ENCODE measurements at regions not wholly inside any gene's neighbourhood (a gene's known extent, or its start where the extent isn't known, plus 50 kb on each side); places are given as distances from the start of the nearest gene placed in this dataset.

DNA sequence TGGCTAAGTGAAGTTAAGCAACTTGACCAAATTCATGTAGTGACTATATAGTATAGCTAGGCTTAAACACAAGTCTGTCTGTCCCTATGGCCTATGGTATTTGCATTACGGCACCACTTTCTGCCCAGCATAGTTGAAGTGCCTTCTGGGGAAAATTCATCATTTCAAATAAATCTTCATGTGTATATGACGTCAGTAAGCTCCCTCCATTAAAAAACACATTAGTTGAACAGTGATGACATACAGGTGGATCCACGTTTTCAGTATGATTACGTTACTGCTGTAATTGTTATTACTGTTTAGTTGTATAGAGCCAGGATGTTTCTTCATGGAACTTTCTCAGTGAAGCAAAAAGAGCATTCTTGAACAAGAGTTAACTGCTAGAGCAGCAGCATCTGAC lies 96.2 kb downstream of the TENT5A start:
- TF ChIP-seq, protein P1, sequence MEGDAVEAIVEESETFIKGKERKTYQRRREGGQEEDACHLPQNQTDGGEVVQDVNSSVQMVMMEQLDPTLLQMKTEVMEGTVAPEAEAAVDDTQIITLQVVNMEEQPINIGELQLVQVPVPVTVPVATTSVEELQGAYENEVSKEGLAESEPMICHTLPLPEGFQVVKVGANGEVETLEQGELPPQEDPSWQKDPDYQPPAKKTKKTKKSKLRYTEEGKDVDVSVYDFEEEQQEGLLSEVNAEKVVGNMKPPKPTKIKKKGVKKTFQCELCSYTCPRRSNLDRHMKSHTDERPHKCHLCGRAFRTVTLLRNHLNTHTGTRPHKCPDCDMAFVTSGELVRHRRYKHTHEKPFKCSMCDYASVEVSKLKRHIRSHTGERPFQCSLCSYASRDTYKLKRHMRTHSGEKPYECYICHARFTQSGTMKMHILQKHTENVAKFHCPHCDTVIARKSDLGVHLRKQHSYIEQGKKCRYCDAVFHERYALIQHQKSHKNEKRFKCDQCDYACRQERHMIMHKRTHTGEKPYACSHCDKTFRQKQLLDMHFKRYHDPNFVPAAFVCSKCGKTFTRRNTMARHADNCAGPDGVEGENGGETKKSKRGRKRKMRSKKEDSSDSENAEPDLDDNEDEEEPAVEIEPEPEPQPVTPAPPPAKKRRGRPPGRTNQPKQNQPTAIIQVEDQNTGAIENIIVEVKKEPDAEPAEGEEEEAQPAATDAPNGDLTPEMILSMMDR (IDR thresholded peaks at IDR 0.05; ENCODE audit: low read depth, low read length): no peak
- TF ChIP-seq MAX (IDR thresholded peaks at IDR 0.05; ENCODE audit: low read depth, low read length): no peak
- TF ChIP-seq MYC (IDR thresholded peaks at IDR 0.05; ENCODE audit: low read depth, low read length): no peak
- TF ChIP-seq POLR2A (IDR thresholded peaks at IDR 0.05; ENCODE audit: extremely low read depth, insufficient read length): no peak
- no peak for DNase-seq (ENCODE audit: low read depth)

GRCh38 chr6:81655696-81656095 lies 96.8 kb downstream of the TENT5A start:
- TF ChIP-seq MAX (IDR thresholded peaks at IDR 0.05; ENCODE audit: low read depth, low read length): no peak
- no peak for TF ChIP-seq POLR2A (IDR thresholded peaks at IDR 0.05; ENCODE audit: extremely low read depth, insufficient read length)
- TF ChIP-seq, protein P1 (IDR thresholded peaks at IDR 0.05; ENCODE audit: low read depth, low read length): no peak
- no peak for TF ChIP-seq MYC (IDR thresholded peaks at IDR 0.05; ENCODE audit: low read depth, low read length)
- H3K4me3 ChIP-seq (ENCODE audit: low read depth, low read length): no peak overlapping the region
- DNase-seq (ENCODE audit: low read depth): no peak

More for the DNA sequence above, 96.2 kb downstream of the TENT5A start:
- H3K4me3 ChIP-seq (ENCODE audit: low read depth, low read length): no peak overlapping the region

DNA sequence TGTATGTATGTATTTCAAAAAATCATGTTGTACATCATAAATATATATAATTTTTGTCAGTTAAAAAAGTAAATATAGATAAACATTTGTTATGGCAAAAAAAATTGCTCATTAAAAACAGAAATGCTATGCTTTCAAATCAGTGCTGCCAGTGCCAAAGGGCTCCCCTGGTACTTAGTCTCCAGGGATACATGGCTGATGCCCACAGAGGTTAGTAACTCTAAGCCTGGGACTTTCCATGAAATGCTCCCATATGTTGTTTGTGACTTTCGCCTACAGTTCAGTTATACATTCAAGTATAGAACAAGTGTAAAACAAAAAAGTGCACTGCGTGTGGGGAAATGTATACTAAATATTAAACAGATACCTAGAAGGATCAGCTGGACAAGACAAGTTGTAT lies 104.0 kb downstream of the TENT5A start:
- no peak for TF ChIP-seq POLR2A (IDR thresholded peaks at IDR 0.05; ENCODE audit: extremely low read depth, insufficient read length)
- TF ChIP-seq MAX (IDR thresholded peaks at IDR 0.05; ENCODE audit: low read depth, low read length): no peak
- TF ChIP-seq, protein P1 (IDR thresholded peaks at IDR 0.05; ENCODE audit: low read depth, low read length): no peak
- no peak for TF ChIP-seq MYC (IDR thresholded peaks at IDR 0.05; ENCODE audit: low read depth, low read length)
- DNase-seq (ENCODE audit: low read depth): no peak

GRCh38 chr6:81643156-81643555 lies 109.3 kb downstream of the TENT5A start:
- DNase-seq (ENCODE audit: low read depth): no peak
- H3K4me3 ChIP-seq (ENCODE audit: low read depth, low read length): no peak overlapping the region
- TF ChIP-seq MAX (IDR thresholded peaks at IDR 0.05; ENCODE audit: low read depth, low read length) (no peak), MYC (IDR thresholded peaks at IDR 0.05; ENCODE audit: low read depth, low read length) (no peak), POLR2A (IDR thresholded peaks at IDR 0.05; ENCODE audit: extremely low read depth, insufficient read length) (no peak)
- TF ChIP-seq, protein P1 (IDR thresholded peaks at IDR 0.05; ENCODE audit: low read depth, low read length): no peak

More for the DNA sequence above, 104.0 kb downstream of the TENT5A start:
- no peak overlapping the region for H3K4me3 ChIP-seq (ENCODE audit: low read depth, low read length)

DNA sequence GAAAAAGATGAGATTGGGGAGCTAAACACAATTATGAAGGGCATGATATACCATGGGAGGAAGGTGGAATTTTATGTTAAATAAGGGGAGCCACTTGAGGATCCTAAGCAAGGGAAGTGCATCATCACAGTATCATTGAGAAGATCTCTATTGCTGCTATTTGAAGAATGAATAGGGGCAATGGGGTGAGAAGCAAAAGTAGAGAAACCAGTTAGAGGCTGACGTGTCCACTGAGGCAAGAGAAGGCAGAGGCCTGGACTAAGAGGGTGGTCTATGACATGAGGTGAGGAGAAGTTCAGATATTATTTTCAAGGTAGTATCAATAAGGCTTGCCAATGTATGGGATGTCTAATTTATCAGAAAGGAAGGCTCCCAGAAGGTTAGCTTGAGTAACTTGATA lies 111.6 kb downstream of the TENT5A start:
- no peak for TF ChIP-seq MAX (IDR thresholded peaks at IDR 0.05; ENCODE audit: low read depth, low read length)
- H3K4me3 ChIP-seq (ENCODE audit: low read depth, low read length): no peak overlapping the region
- DNase-seq (ENCODE audit: low read depth): no peak

DNA sequence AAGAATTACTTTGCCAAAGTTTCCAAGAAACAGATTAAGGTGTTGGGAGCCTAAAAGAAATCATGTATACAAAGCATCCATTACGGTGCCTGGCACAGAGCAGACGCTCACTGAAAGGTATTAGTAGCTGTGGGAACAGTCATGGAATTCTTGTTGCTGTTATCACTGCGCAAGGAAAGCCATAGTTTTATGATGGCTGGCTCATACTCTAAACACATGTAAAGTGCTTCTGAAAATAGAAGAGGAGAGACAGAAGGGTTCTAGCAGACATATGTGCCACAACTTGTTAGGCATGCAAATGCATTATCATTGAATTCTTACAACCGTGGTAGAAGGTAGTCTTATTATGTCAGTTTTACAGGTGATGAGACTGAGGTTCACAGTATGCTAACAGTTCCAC lies 112.4 kb downstream of the TENT5A start:
- no peak for DNase-seq (ENCODE audit: low read depth)
- no peak for TF ChIP-seq MAX (IDR thresholded peaks at IDR 0.05; ENCODE audit: low read depth, low read length)
- TF ChIP-seq MYC (IDR thresholded peaks at IDR 0.05; ENCODE audit: low read depth, low read length): no peak
- no peak for TF ChIP-seq POLR2A (IDR thresholded peaks at IDR 0.05; ENCODE audit: extremely low read depth, insufficient read length)
- TF ChIP-seq, protein P1 (IDR thresholded peaks at IDR 0.05; ENCODE audit: low read depth, low read length): no peak
- H3K4me3 ChIP-seq (ENCODE audit: low read depth, low read length): no peak overlapping the region

Data from NB4 (cell line).